OCI-LY1 (cell line): ENCODE measurements at regions not wholly inside any gene's neighbourhood (a gene's known extent, or its start where the extent isn't known, plus 50 kb on each side); places are given as distances from the start of the nearest gene placed in this dataset.

ENCODE experiments used
- H2AFZ ChIP-seq: fragments of 200-600 bp; sonication (generic), shearing (Covaris generic); 2 replicates; pipeline ENCODE4 v1.6.0; 2014; ENCODE audit warnings: antibody characterized with exemption, mild to moderate bottlenecking, low read length
- H3F3A ChIP-seq: fragments of 200-600 bp; sonication (generic), shearing (Covaris generic); 2 replicates; pipeline ENCODE4 v1.6.0; 2014; ENCODE audit warnings: mild to moderate bottlenecking, antibody characterized with exemption, low read length, moderate library complexity; ENCODE audit not compliant: insufficient read depth
- H3K27ac ChIP-seq: fragments of 200-600 bp; sonication (generic); 2 replicates; pipeline ENCODE4 v1.5.1; 2014; ENCODE audit warnings: low read length, mixed run types, mild to moderate bottlenecking, low read depth; ENCODE audit not compliant: poor library complexity, severe bottlenecking
- H3K27me3 ChIP-seq: fragments of 200-600 bp; sonication (generic); 2 replicates; pipeline ENCODE4 v1.6.0; 2014; ENCODE audit warnings: antibody characterized with exemption, mild to moderate bottlenecking, low read length, moderate library complexity; ENCODE audit not compliant: insufficient read depth
- H3K36me3 ChIP-seq: fragments of 200-600 bp; sonication (generic); 2 replicates; pipeline ENCODE4 v1.6.1; 2014; ENCODE audit warnings: mild to moderate bottlenecking, antibody characterized with exemption, low read length, moderate library complexity, mixed read lengths; ENCODE audit not compliant: insufficient read depth
- H3K4me1 ChIP-seq: fragments of 200-600 bp; sonication (generic); 2 replicates; pipeline ENCODE4 v1.5.1; 2014; ENCODE audit warnings: mild to moderate bottlenecking, low read length, moderate library complexity; ENCODE audit not compliant: insufficient read depth, severe bottlenecking
- H3K4me2 ChIP-seq: fragments of 200-600 bp; sonication (generic), shearing (Covaris generic); 2 replicates; pipeline ENCODE4 v1.6.1; 2014; ENCODE audit warnings: low read length
- H3K4me3 ChIP-seq: fragments of 200-600 bp; sonication (generic); 2 replicates; pipeline ENCODE4 v1.5.1; 2014; ENCODE audit warnings: low read length, low read depth, mild to moderate bottlenecking, mixed read lengths; ENCODE audit not compliant: poor library complexity, severe bottlenecking
- H3K79me2 ChIP-seq: fragments of 200-600 bp; shearing (Covaris generic); 2 replicates; pipeline ENCODE4 v1.6.1; 2016; ENCODE audit warnings: mixed run types, low read length, mixed read lengths; ENCODE audit not compliant: insufficient read depth
- H3K9ac ChIP-seq: fragments of 200-600 bp; sonication (generic), shearing (Covaris generic); 2 replicates; pipeline ENCODE4 v1.6.1; 2014; ENCODE audit warnings: mild to moderate bottlenecking, low read length, mixed read lengths
- H3K9me2 ChIP-seq: fragments of 200-600 bp; sonication (generic), shearing (Covaris generic); 2 replicates; pipeline ENCODE4 v1.6.1; 2014; ENCODE audit warnings: low read depth, mild to moderate bottlenecking, low read length, mixed read lengths
- H3K9me3 ChIP-seq: fragments of 200-600 bp; shearing (Covaris generic); 2 replicates; pipeline ENCODE4 v1.6.1; 2014; ENCODE audit warnings: low read length, mixed read lengths
- H4K20me1 ChIP-seq: fragments of 200-600 bp; sonication (generic), shearing (Covaris generic); 2 replicates; pipeline ENCODE4 v1.6.0; 2016; ENCODE audit warnings: mild to moderate bottlenecking, low read length; ENCODE audit not compliant: insufficient read depth
- EZH2 ChIP-seq: fragments of 200-600 bp; sonication (generic), shearing (Covaris generic); IDR thresholded peaks from 2 replicates; pipeline ENCODE4 v1.8.0; 2017; ENCODE audit warnings: borderline replicate concordance, mixed run types, mild to moderate bottlenecking, antibody characterized with exemption, low read length, moderate library complexity, mixed read lengths
- TF ChIP-seq, protein P1 (sequence below): fragments of 200-600 bp; sonication (generic), shearing (Covaris generic); IDR thresholded peaks from 2 replicates; pipeline ENCODE4 v1.5.1; 2017; ENCODE audit warnings: mild to moderate bottlenecking, antibody characterized with exemption, low read length, moderate library complexity, mixed read lengths

DNA sequence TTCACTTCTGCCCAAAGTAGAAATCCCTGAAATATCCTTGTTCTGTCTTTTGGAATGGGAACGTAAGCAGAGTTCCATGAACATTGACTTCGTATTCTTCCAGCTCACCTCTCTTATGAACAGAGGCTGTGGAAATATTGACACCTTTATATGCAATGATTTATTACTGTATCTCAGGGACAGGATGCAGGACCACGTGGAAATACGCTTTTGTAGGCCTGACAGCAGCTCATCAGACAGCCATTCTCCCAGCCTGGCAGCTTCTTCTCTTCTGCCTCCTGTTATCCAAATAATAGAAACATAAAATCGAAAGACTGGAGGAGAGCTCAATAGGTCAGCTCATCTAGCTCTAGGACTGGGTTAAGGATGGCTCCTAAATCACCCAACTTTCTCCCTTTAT lies 106.2 kb upstream of the DTNBP1 start:
- no peaks in the 10 kb centered on the region for H3K9me2 ChIP-seq
- no peak overlapping the region for H2AFZ ChIP-seq
- H3K4me2 ChIP-seq = no peak overlapping the region
- no peaks in the 10 kb centered on the region; the same call in 1 of the 2 replicates for H3K27me3 ChIP-seq
- H3K36me3 ChIP-seq = no peaks in the 10 kb centered on the region
- no peaks in the 10 kb centered on the region for H3K4me1 ChIP-seq
- H3K27ac ChIP-seq = no peak overlapping the region
- TF ChIP-seq, protein P1, sequence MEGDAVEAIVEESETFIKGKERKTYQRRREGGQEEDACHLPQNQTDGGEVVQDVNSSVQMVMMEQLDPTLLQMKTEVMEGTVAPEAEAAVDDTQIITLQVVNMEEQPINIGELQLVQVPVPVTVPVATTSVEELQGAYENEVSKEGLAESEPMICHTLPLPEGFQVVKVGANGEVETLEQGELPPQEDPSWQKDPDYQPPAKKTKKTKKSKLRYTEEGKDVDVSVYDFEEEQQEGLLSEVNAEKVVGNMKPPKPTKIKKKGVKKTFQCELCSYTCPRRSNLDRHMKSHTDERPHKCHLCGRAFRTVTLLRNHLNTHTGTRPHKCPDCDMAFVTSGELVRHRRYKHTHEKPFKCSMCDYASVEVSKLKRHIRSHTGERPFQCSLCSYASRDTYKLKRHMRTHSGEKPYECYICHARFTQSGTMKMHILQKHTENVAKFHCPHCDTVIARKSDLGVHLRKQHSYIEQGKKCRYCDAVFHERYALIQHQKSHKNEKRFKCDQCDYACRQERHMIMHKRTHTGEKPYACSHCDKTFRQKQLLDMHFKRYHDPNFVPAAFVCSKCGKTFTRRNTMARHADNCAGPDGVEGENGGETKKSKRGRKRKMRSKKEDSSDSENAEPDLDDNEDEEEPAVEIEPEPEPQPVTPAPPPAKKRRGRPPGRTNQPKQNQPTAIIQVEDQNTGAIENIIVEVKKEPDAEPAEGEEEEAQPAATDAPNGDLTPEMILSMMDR = no peak
- TF ChIP-seq EZH2 = no peak
- H3K9me3 ChIP-seq = no peaks in the 10 kb centered on the region
- no peaks in the 10 kb centered on the region for H4K20me1 ChIP-seq
- no peaks in the 10 kb centered on the region for H3F3A ChIP-seq
- H3K4me3 ChIP-seq = no peak overlapping the region
- H3K79me2 ChIP-seq = no peaks in the 10 kb centered on the region
- no peak overlapping the region for H3K9ac ChIP-seq

DNA sequence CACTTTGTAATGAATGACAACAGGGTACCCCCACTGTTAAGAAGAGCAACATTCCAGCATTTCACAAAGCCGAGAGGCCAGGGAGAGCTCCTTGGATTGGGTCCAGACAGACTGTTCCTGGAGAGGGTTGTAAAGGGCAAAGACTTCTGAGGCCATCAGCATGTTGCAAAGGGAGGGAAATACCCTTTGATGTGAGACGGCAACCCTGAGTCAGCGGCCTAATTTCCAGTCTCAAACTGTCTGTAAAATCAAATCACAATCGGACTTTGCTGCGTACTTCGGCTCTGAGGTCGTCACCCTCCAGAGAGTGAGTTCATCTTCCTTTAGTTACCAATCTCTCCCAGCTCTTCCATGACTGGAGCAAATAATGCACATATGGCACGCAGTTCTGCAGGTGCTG lies 101.0 kb upstream of the DTNBP1 start:
- no peaks in the 10 kb centered on the region for H3F3A ChIP-seq
- no peaks in the 10 kb centered on the region for H3K79me2 ChIP-seq
- no peaks in the 10 kb centered on the region; the same call in 1 of the 2 replicates for H3K27me3 ChIP-seq
- TF ChIP-seq EZH2 = no peak
- TF ChIP-seq, protein P1 = no peak
- no peak overlapping the region for H3K9ac ChIP-seq
- H3K9me3 ChIP-seq = no peaks in the 10 kb centered on the region
- no peak overlapping the region for H3K27ac ChIP-seq
- no peaks in the 10 kb centered on the region for H3K9me2 ChIP-seq
- no peak overlapping the region for H3K4me3 ChIP-seq
- no peaks in the 10 kb centered on the region for H3K4me1 ChIP-seq
- H4K20me1 ChIP-seq = no peaks in the 10 kb centered on the region
- H2AFZ ChIP-seq = no peak overlapping the region
- H3K4me2 ChIP-seq = no peak overlapping the region
- no peaks in the 10 kb centered on the region for H3K36me3 ChIP-seq

DNA sequence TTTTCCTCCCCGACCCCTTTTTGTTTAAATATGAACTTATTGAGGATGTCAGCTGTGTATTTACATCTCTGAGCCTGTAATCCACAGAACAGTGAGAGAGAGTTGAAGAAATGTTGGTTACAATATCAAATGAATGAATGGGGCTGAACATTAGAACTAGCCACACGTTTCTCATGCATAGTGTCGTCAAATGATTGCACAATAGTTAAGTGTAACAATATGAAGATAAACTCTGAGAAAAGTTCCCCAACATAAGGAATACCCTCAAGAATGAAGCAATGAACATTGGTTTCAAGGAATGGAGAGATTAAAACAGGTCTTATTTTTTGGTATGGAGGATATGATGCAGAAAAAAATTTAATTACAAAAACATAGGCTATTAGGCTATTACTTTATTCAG lies 100.5 kb upstream of the DTNBP1 start:
- no peaks in the 10 kb centered on the region for H3K4me1 ChIP-seq
- H3K9ac ChIP-seq = no peak overlapping the region
- H3K36me3 ChIP-seq = no peaks in the 10 kb centered on the region
- no peaks in the 10 kb centered on the region for H4K20me1 ChIP-seq
- H3K27ac ChIP-seq = no peak overlapping the region
- no peak overlapping the region for H3K4me2 ChIP-seq
- no peaks in the 10 kb centered on the region for H3K9me3 ChIP-seq
- TF ChIP-seq, protein P1 = no peak
- no peaks in the 10 kb centered on the region for H3K79me2 ChIP-seq
- no peaks in the 10 kb centered on the region for H3F3A ChIP-seq
- H2AFZ ChIP-seq = no peak overlapping the region
- no peak overlapping the region for H3K4me3 ChIP-seq
- H3K27me3 ChIP-seq = no peaks in the 10 kb centered on the region; the same call in 1 of the 2 replicates
- no peaks in the 10 kb centered on the region for H3K9me2 ChIP-seq
